Tibial nerve (tissue), 4 donors: ENCODE measurements at regions not wholly inside any gene's neighbourhood (a gene's known extent, or its start where the extent isn't known, plus 50 kb on each side); places are given as distances from the start of the nearest gene placed in this dataset.

ENCODE experiments used
- DNase-seq, 2 donors: peaks; one replicate each; pipeline ENCODE4 v3.0.0-alpha.2; 2019; ENCODE audit warnings: low spot score in 2 of 2
- H3K27ac ChIP-seq, 4 donors: fragments of 200-600 bp; sonication (generic) in 3 of 4; one replicate each; pipeline ENCODE4 v1.5.1; 2017 to 2019; ENCODE audit warnings: mild to moderate bottlenecking in 1 of 4
- H3K27me3 ChIP-seq, 2 donors: fragments of 200-600 bp; sonication (generic) in 1 of 2; one replicate each; pipeline versions ENCODE4 v1.5.1 to v1.6.0; 2017 to 2019
- H3K36me3 ChIP-seq, 3 donors: fragments of 200-600 bp; sonication (generic); one replicate each; pipeline ENCODE4 v1.5.1; 2018 to 2019
- H3K4me1 ChIP-seq, 4 donors: fragments of 200-600 bp; sonication (generic) in 3 of 4; one replicate each; pipeline ENCODE4 v1.5.1; 2017 to 2019
- H3K4me3 ChIP-seq, 4 donors: fragments of 200-600 bp; sonication (generic) in 3 of 4; one replicate each; pipeline ENCODE4 v1.5.1; 2017 to 2019; ENCODE audit warnings: mild to moderate bottlenecking in 1 of 4, moderate library complexity in 1 of 4
- H3K9me3 ChIP-seq, 4 donors: fragments of 200-600 bp; sonication (generic) in 3 of 4; one replicate each; pipeline ENCODE4 v1.5.1; 2017 to 2019
- CTCF ChIP-seq, 5 experiments: fragments of 200-600 bp in 3 of 5; fragments of 450-650 bp in 2 of 5; sonication (generic) in 3 of 5; IDR thresholded peaks; one replicate each; pipeline ENCODE4 v1.5.1; 2016 to 2019; ENCODE audit warnings: antibody characterized with exemption in 5 of 5, mild to moderate bottlenecking in 3 of 5, moderate library complexity in 2 of 5
- EP300 ChIP-seq, 2 donors: sonication (generic); formaldehyde crosslinking; IDR thresholded peaks; one replicate each; pipeline ENCODE4 v1.6.1; 2017; ENCODE audit warnings: antibody characterized with exemption in 2 of 2, mild to moderate bottlenecking in 1 of 2
- POLR2A ChIP-seq, 2 donors: fragments of 450-650 bp; IDR thresholded peaks; one replicate each; pipeline ENCODE4 v1.6.1; 2017; ENCODE audit warnings: antibody characterized with exemption in 2 of 2, mild to moderate bottlenecking in 2 of 2, moderate library complexity in 2 of 2
- WGBS, 2 donors: methylation state at CpG; one replicate each; pipeline ENCODE4 v1.1.5; 2018; 5-methylcytosine and 5-hydroxymethylcytosine counted together

GRCh38 chr2:377414-377813 is 89.5 kb upstream of the ALKAL2 start:
- WGBS, 2 donors = 76 to 80% methylated on average over 2 of the region's 2 CpGs
- H3K4me3 ChIP-seq = no peak overlapping the region
- no peak for DNase-seq

GRCh38 chr2:375956-376307 is 88.0 kb upstream of the ALKAL2 start:
- Histone ChIP-seq H3K9me3 (peaks cover 0 to 24% (median under 1%) of the 10 kb centered on the region in 4 donors), H3K4me1 (peaks cover 0 to 9% (median 0%) of the 10 kb centered on the region in 4 donors), H3K36me3 (no peaks in the 10 kb centered on the region), H3K4me3 (no peak overlapping the region), H3K27ac (peak overlapping the region in 2 of 4 donors; percentile 21 to 60), H3K27me3 (no peaks in the 10 kb centered on the region)
- no peak for DNase-seq
- 52 to 53% methylated on average over 3 of the region's 3 CpGs for WGBS, 2 donors
- TF ChIP-seq CTCF (IDR thresholded peaks at IDR 0.05) = no peak
- no peak for TF ChIP-seq POLR2A (IDR thresholded peaks at IDR 0.05)
- no peak for TF ChIP-seq EP300 (IDR thresholded peaks at IDR 0.05)

More at GRCh38 chr2:377414-377813, 89.5 kb upstream of the ALKAL2 start:
- no peak for TF ChIP-seq EP300 (IDR thresholded peaks at IDR 0.05)
- TF ChIP-seq POLR2A (IDR thresholded peaks at IDR 0.05) = no peak
- TF ChIP-seq CTCF (IDR thresholded peaks at IDR 0.05) = no peak
- Histone ChIP-seq H3K4me1 (peaks cover 0 to 9% (median 0%) of the 10 kb centered on the region in 4 donors), H3K27me3 (no peaks in the 10 kb centered on the region), H3K27ac (no peak overlapping the region), H3K36me3 (no peaks in the 10 kb centered on the region), H3K9me3 (peaks cover 0 to 21% (median 0%) of the 10 kb centered on the region in 4 donors)

- peaks cover 0 to 9% (median 0%) of the 10 kb centered on the region in 4 donors for H3K4me1 ChIP-seq
- TF ChIP-seq POLR2A (IDR thresholded peaks at IDR 0.05) (no peak), CTCF (IDR thresholded peaks at IDR 0.05) (no peak), EP300 (IDR thresholded peaks at IDR 0.05) (no peak)
- no peak overlapping the region for H3K4me3 ChIP-seq
- DNase-seq = no peak
- H3K27me3 ChIP-seq = no peaks in the 10 kb centered on the region
- H3K27ac ChIP-seq = peak overlapping the region in 2 of 4 donors; percentile 21 to 60
- H3K36me3 ChIP-seq = no peaks in the 10 kb centered on the region
- WGBS, 2 donors = 36 to 48% methylated on average over 9 of the region's 9 CpGs
- peaks cover 0 to 26% (median 1%) of the 10 kb centered on the region in 4 donors for H3K9me3 ChIP-seq
Observed at GRCh38 chr2:375270-375955, 87.5 kb upstream of the ALKAL2 start.

GRCh38 chr2:368386-368785 is 80.5 kb upstream of the ALKAL2 start:
- no peak overlapping the region for H3K27ac ChIP-seq
- H3K4me1 ChIP-seq = peaks cover 0 to 9% (median 0%) of the 10 kb centered on the region in 4 donors
- no peaks in the 10 kb centered on the region for H3K27me3 ChIP-seq
- WGBS, 2 donors = 58 to 67% methylated on average over 5 of the region's 5 CpGs
- no peak for TF ChIP-seq CTCF (IDR thresholded peaks at IDR 0.05)
- no peak for TF ChIP-seq POLR2A (IDR thresholded peaks at IDR 0.05)
- TF ChIP-seq EP300 (IDR thresholded peaks at IDR 0.05) = no peak
- H3K36me3 ChIP-seq = no peaks in the 10 kb centered on the region
- no peak overlapping the region for H3K4me3 ChIP-seq
- peaks cover 0 to 4% (median 1%) of the 10 kb centered on the region in 4 donors for H3K9me3 ChIP-seq
- no peak for DNase-seq

GRCh38 chr2:367246-367645 is 79.4 kb upstream of the ALKAL2 start:
- peaks cover 0 to 9% (median 0%) of the 10 kb centered on the region in 4 donors for H3K4me1 ChIP-seq
- TF ChIP-seq POLR2A (IDR thresholded peaks at IDR 0.05) (no peak), EP300 (IDR thresholded peaks at IDR 0.05) (no peak), CTCF (IDR thresholded peaks at IDR 0.05) (no peak)
- no peak for DNase-seq
- H3K27ac ChIP-seq = peak overlapping the region in 1 of 4 donors; percentile 55
- no peak overlapping the region for H3K4me3 ChIP-seq
- WGBS, 2 donors = 73 to 83% methylated on average over 6 of the region's 6 CpGs
- peaks cover 0 to 11% (median 1%) of the 10 kb centered on the region in 4 donors for H3K9me3 ChIP-seq
- no peaks in the 10 kb centered on the region for H3K36me3 ChIP-seq
- no peaks in the 10 kb centered on the region for H3K27me3 ChIP-seq
